ENCODE measurements at regions not wholly inside any gene's neighbourhood (a gene's known extent, or its start where the extent isn't known, plus 50 kb on each side); places are given as distances from the start of the nearest gene placed in this dataset.

DNA sequence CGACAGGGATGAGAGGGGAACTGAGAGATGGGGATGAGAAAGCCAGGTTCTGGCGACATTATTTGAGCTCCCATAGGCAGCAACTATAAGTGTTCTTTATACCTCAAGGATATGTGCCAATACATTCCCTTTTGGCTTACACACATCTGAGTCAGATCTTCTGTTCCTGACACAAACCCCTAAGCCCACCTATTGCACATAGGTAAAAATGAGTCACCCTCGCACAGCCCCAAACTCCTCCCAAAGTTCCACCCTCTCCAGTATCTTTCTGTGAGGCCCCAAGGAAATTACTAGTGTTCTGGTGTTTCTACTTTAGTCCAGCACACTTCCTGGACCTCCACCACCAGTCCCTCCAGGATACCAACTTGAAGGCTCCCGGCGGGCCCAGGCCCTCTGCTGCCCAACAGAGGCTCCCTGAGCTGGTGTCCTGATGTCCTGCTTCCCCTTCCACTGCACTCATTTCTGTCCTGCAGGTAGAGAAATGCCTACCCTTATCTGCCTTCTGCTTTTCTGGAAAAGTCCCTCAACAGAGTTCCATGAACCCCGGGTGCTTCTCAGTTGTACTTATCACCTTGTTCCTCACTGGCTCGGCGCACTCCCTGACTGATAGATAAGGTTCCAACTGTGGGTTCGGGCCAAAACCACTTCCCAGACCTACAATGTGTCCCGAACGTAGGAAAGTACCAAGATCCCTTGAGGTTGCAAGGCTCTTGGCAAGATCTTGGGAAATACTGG lies 125.5 kb downstream of the EN1 start (continued):
- TF ChIP-seq CXXC5 (CRISPR knock-in tag; IDR thresholded peaks at IDR 0.05) (peak; percentile 79), ZNF584 (CRISPR knock-in tag; IDR thresholded peaks at IDR 0.05; ENCODE audit: low read depth) (no peak), ZNF3 (CRISPR knock-in tag; IDR thresholded peaks at IDR 0.05) (no peak), PTTG1 (tag; IDR thresholded peaks at IDR 0.05; ENCODE audit: low read depth) (no peak), ZBED1 (IDR thresholded peaks at IDR 0.05) (no peak), TARDBP (IDR thresholded peaks at IDR 0.05) (no peak), GTF2A2 (tag; IDR thresholded peaks at IDR 0.05) (no peak), RFX5 (IDR thresholded peaks at IDR 0.05; ENCODE audit: low read depth, low read length) (no peak), PML (IDR thresholded peaks at IDR 0.05; ENCODE audit: low read length) (peak; percentile 61; the same call in 1 of the 2 replicates), CBX3 (IDR thresholded peaks at IDR 0.05; ENCODE audit: borderline replicate concordance in 1 of 2, low read length in 2 of 2) (no peak), NFE2 (IDR thresholded peaks at IDR 0.05; ENCODE audit: low read depth) (no peak; the same call in 1 of the 2 replicates), MAZ (CRISPR knock-in tag; conservative IDR thresholded peaks at IDR 0.05 in 1 of 2, IDR thresholded peaks at IDR 0.05 in 1 of 2) (peak in 1 of 2 experiments; percentile 15; a peak in 1 of 4 replicates), RAD21 (CRISPR knock-in tag; conservative IDR thresholded peaks at IDR 0.05 in 1 of 2, IDR thresholded peaks at IDR 0.05 in 1 of 2) (peak in 1 of 2 experiments; percentile 7; a peak in 1 of 4 replicates), SRSF9 (IDR thresholded peaks at IDR 0.05; ENCODE audit: borderline replicate concordance, low read depth, low read length) (no peak), COPS2 (conservative IDR thresholded peaks at IDR 0.05) (no peak), DACH1 (IDR thresholded peaks at IDR 0.05; ENCODE audit: partially characterized antibody) (no peak), ZNF124 (CRISPR knock-in tag; IDR thresholded peaks at IDR 0.05) (no peak)
- TF ChIP-seq, protein P1, sequence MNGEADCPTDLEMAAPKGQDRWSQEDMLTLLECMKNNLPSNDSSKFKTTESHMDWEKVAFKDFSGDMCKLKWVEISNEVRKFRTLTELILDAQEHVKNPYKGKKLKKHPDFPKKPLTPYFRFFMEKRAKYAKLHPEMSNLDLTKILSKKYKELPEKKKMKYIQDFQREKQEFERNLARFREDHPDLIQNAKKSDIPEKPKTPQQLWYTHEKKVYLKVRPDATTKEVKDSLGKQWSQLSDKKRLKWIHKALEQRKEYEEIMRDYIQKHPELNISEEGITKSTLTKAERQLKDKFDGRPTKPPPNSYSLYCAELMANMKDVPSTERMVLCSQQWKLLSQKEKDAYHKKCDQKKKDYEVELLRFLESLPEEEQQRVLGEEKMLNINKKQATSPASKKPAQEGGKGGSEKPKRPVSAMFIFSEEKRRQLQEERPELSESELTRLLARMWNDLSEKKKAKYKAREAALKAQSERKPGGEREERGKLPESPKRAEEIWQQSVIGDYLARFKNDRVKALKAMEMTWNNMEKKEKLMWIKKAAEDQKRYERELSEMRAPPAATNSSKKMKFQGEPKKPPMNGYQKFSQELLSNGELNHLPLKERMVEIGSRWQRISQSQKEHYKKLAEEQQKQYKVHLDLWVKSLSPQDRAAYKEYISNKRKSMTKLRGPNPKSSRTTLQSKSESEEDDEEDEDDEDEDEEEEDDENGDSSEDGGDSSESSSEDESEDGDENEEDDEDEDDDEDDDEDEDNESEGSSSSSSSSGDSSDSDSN (IDR thresholded peaks at IDR 0.05; ENCODE audit: borderline replicate concordance in 1 of 2, low read depth in 2 of 2, low read length in 2 of 2): peak in 1 of 2 experiments; percentile 35; a peak in 1 of 4 replicates
- TF ChIP-seq, protein P2, sequence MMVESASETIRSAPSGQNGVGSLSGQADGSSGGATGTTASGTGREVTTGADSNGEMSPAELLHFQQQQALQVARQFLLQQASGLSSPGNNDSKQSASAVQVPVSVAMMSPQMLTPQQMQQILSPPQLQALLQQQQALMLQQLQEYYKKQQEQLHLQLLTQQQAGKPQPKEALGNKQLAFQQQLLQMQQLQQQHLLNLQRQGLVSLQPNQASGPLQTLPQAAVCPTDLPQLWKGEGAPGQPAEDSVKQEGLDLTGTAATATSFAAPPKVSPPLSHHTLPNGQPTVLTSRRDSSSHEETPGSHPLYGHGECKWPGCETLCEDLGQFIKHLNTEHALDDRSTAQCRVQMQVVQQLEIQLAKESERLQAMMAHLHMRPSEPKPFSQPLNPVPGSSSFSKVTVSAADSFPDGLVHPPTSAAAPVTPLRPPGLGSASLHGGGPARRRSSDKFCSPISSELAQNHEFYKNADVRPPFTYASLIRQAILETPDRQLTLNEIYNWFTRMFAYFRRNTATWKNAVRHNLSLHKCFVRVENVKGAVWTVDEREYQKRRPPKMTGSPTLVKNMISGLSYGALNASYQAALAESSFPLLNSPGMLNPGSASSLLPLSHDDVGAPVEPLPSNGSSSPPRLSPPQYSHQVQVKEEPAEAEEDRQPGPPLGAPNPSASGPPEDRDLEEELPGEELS (CRISPR knock-in tag; IDR thresholded peaks at IDR 0.05; ENCODE audit: borderline replicate concordance): no peak
- TF ChIP-seq, protein P3, sequence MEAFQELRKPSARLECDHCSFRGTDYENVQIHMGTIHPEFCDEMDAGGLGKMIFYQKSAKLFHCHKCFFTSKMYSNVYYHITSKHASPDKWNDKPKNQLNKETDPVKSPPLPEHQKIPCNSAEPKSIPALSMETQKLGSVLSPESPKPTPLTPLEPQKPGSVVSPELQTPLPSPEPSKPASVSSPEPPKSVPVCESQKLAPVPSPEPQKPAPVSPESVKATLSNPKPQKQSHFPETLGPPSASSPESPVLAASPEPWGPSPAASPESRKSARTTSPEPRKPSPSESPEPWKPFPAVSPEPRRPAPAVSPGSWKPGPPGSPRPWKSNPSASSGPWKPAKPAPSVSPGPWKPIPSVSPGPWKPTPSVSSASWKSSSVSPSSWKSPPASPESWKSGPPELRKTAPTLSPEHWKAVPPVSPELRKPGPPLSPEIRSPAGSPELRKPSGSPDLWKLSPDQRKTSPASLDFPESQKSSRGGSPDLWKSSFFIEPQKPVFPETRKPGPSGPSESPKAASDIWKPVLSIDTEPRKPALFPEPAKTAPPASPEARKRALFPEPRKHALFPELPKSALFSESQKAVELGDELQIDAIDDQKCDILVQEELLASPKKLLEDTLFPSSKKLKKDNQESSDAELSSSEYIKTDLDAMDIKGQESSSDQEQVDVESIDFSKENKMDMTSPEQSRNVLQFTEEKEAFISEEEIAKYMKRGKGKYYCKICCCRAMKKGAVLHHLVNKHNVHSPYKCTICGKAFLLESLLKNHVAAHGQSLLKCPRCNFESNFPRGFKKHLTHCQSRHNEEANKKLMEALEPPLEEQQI (IDR thresholded peaks at IDR 0.05): peak; percentile 65; the same call in 1 of the 2 replicates
- TF ChIP-seq, protein P4, sequence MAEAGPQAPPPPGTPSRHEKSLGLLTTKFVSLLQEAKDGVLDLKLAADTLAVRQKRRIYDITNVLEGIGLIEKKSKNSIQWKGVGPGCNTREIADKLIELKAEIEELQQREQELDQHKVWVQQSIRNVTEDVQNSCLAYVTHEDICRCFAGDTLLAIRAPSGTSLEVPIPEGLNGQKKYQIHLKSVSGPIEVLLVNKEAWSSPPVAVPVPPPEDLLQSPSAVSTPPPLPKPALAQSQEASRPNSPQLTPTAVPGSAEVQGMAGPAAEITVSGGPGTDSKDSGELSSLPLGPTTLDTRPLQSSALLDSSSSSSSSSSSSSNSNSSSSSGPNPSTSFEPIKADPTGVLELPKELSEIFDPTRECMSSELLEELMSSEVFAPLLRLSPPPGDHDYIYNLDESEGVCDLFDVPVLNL (CRISPR knock-in tag; IDR thresholded peaks at IDR 0.05; ENCODE audit: low read depth): no peak

All from K562 (cell line).